ENCODE measurements at regions not wholly inside any gene's neighbourhood (a gene's known extent, or its start where the extent isn't known, plus 50 kb on each side); places are given as distances from the start of the nearest gene placed in this dataset.
"Not testable (repeated sequence)": the region's sequence is repeated elsewhere in the genome, so short reads cannot be mapped to it uniquely, and the experiment has no call there.

GRCh38 chr10:20381761-20382160 is 515.4 kb downstream of the NEBL start:
- DNase-seq: no peak

GRCh38 chr10:20380401-20380800 is 516.7 kb downstream of the NEBL start:
- no peak for DNase-seq

- DNase-seq: no peak
Measured at GRCh38 chr10:20372748-20373147, 524.4 kb downstream of the NEBL start.

GRCh38 chr10:20370977-20371533 is 526.1 kb downstream of the NEBL start:
- not testable (repeated sequence) for DNase-seq

- DNase-seq: no peak
Measured at GRCh38 chr10:20369863-20370736, 527.0 kb downstream of the NEBL start.

GRCh38 chr10:20363684-20364083 is 533.4 kb downstream of the NEBL start:
- DNase-seq: no peak

GRCh38 chr10:20355915-20356314 is 539.7 kb downstream of the PLXDC2 start:
- DNase-seq: no peak

- DNase-seq: no peak
Measured at GRCh38 chr10:20355011-20355410, 538.8 kb downstream of the PLXDC2 start.

GRCh38 chr10:20354166-20354565 is 537.9 kb downstream of the PLXDC2 start:
- no peak for DNase-seq

- DNase-seq: no peak
Measured at GRCh38 chr10:20350509-20350908, 534.3 kb downstream of the PLXDC2 start.

- no peak for DNase-seq
Measured at GRCh38 chr10:20343036-20343435, 526.8 kb downstream of the PLXDC2 start.

All from CD4-positive, alpha-beta T cell treated with Interleukin-1 beta for 1 hour (primary cell).